H9 (cell line): ENCODE measurements at regions not wholly inside any gene's neighbourhood (a gene's known extent, or its start where the extent isn't known, plus 50 kb on each side); places are given as distances from the start of the nearest gene placed in this dataset.

Experiments used
- DNase-seq: peaks from one replicate; pipeline ENCODE4 v3.0.0-alpha.2; 2017
- H2AFZ ChIP-seq: one replicate; pipeline ENCODE4 v1.6.1; 2013; ENCODE audit warnings: mild to moderate bottlenecking, low read length, control low read depth, moderate library complexity
- H2AK5ac ChIP-seq: 2 replicates; pipeline ENCODE4 v1.6.1; 2013; ENCODE audit warnings: low read length, control low read depth, mixed read lengths; ENCODE audit not compliant: insufficient read length
- H2BK120ac ChIP-seq: one replicate; pipeline ENCODE4 v1.6.1; 2013; ENCODE audit warnings: low read depth, mild to moderate bottlenecking, low read length, control low read depth, inconsistent platforms; ENCODE audit not compliant: poor library complexity, severe bottlenecking
- H2BK12ac ChIP-seq: 2 replicates; pipeline ENCODE4 v1.6.1; 2013; ENCODE audit warnings: low read length, control low read depth, mixed read lengths, low read depth; ENCODE audit not compliant: insufficient read length
- H2BK15ac ChIP-seq: 2 replicates; pipeline ENCODE4 v1.6.1; 2013; ENCODE audit warnings: low read depth, low read length, control low read depth
- H2BK20ac ChIP-seq: one replicate; pipeline ENCODE4 v1.6.1; 2013; ENCODE audit warnings: low read depth, mild to moderate bottlenecking, low read length, control low read depth, inconsistent platforms; ENCODE audit not compliant: poor library complexity, severe bottlenecking
- H2BK5ac ChIP-seq: 2 replicates; pipeline ENCODE4 v1.6.1; 2013; ENCODE audit warnings: low read length, control low read depth, mixed read lengths; ENCODE audit not compliant: insufficient read length
- H3K14ac ChIP-seq: 2 replicates; pipeline ENCODE4 v1.6.1; 2013; ENCODE audit warnings: low read length, control low read depth; ENCODE audit not compliant: insufficient read depth
- H3K18ac ChIP-seq: 2 replicates; pipeline ENCODE4 v1.6.1; 2013; ENCODE audit warnings: low read depth, mild to moderate bottlenecking, mixed read lengths, low read length, control low read depth; ENCODE audit not compliant: insufficient read length
- H3K23ac ChIP-seq: 2 replicates; pipeline ENCODE4 v1.6.1; 2013; ENCODE audit warnings: low read length, control low read depth, mixed read lengths, low read depth; ENCODE audit not compliant: insufficient read length
- H3K23me2 ChIP-seq: 2 replicates; pipeline ENCODE4 v1.6.1; 2013; ENCODE audit warnings: low read depth, mild to moderate bottlenecking, mixed read lengths, low read length, control low read depth; ENCODE audit not compliant: insufficient read length, poor library complexity, severe bottlenecking
- H3K27ac ChIP-seq: 2 replicates; pipeline ENCODE4 v1.5.1; 2013; ENCODE audit warnings: low read length, control low read depth, mixed read lengths, low read depth; ENCODE audit not compliant: insufficient read length
- H3K27me3 ChIP-seq: 2 replicates; pipeline ENCODE4 v1.6.1; 2013; ENCODE audit warnings: low read length, control low read depth, inconsistent platforms; ENCODE audit not compliant: insufficient read depth
- H3K4ac ChIP-seq: 2 replicates; pipeline ENCODE4 v1.6.1; 2013; ENCODE audit warnings: low read depth, mild to moderate bottlenecking, control low read depth, inconsistent platforms, low read length, moderate library complexity
- H3K4me1 ChIP-seq: 2 replicates; pipeline ENCODE4 v1.6.1; 2013; ENCODE audit warnings: low read length, control low read depth, inconsistent platforms; ENCODE audit not compliant: insufficient read depth
- H3K4me2 ChIP-seq: 2 replicates; pipeline ENCODE4 v1.6.1; 2013; ENCODE audit warnings: low read length, control low read depth, mixed read lengths; ENCODE audit not compliant: insufficient read length, insufficient read depth
- H3K56ac ChIP-seq: 2 replicates; pipeline ENCODE4 v1.6.1; 2013; ENCODE audit warnings: low read depth, mild to moderate bottlenecking, mixed read lengths, low read length, control low read depth; ENCODE audit not compliant: insufficient read length
- H3K79me1 ChIP-seq: 2 replicates; pipeline ENCODE4 v1.6.1; 2013; ENCODE audit warnings: low read depth, mild to moderate bottlenecking, moderate library complexity, low read length, control low read depth, inconsistent platforms; ENCODE audit not compliant: insufficient read depth, poor library complexity, severe bottlenecking
- H3K79me2 ChIP-seq: 2 replicates; pipeline ENCODE4 v1.6.1; 2013; ENCODE audit warnings: low read length, control low read depth, inconsistent platforms; ENCODE audit not compliant: insufficient read depth
- H3K9ac ChIP-seq: 2 replicates; pipeline ENCODE4 v1.6.1; 2013; ENCODE audit warnings: low read length, control low read depth, mixed read lengths; ENCODE audit not compliant: insufficient read length; ENCODE audit errors: extremely low read depth
- H3K9me3 ChIP-seq: one replicate; pipeline ENCODE4 v1.6.1; 2013; ENCODE audit warnings: low read depth, low read length, inconsistent platforms; ENCODE audit not compliant: control insufficient read depth
- H3T11ph ChIP-seq: one replicate; pipeline ENCODE4 v1.6.1; 2013; ENCODE audit warnings: mild to moderate bottlenecking, low read length, control low read depth, inconsistent platforms
- H4K20me1 ChIP-seq: one replicate; pipeline ENCODE4 v1.6.1; 2013; ENCODE audit not compliant: control insufficient read depth, insufficient read length, insufficient read depth
- H4K5ac ChIP-seq: 2 replicates; pipeline ENCODE4 v1.6.1; 2013; ENCODE audit warnings: low read depth, mild to moderate bottlenecking, mixed read lengths, low read length, control low read depth; ENCODE audit not compliant: insufficient read length
- H4K8ac ChIP-seq: replicated peaks from 2 replicates; pipeline ENCODE4 v1.6.1; 2013; ENCODE audit warnings: low read length, control low read depth, mixed read lengths, low read depth; ENCODE audit not compliant: insufficient read length
- H4K91ac ChIP-seq: 2 replicates; pipeline ENCODE4 v1.6.1; 2013; ENCODE audit warnings: low read depth, mild to moderate bottlenecking, moderate library complexity, mixed read lengths, low read length, control low read depth; ENCODE audit not compliant: insufficient read length
- H3K27ac Mint-ChIP-seq, 3 experiments: 2 replicates in 2 of 3; 3 replicates in 1 of 3; pipeline ENCODE4 v1.8.0; 2020 to 2021; ENCODE audit warnings: mixed read lengths in 3 of 3, mild to moderate bottlenecking in 1 of 3, moderate library complexity in 1 of 3
- H3K27me3 Mint-ChIP-seq: 2 replicates; pipeline ENCODE4 v1.8.0; 2021; ENCODE audit warnings: low read depth, mild to moderate bottlenecking, moderate library complexity, mixed read lengths
- H3K36me3 Mint-ChIP-seq, 3 experiments: 2 replicates in 2 of 3; 3 replicates in 1 of 3; pipeline ENCODE4 v1.8.0; 2020 to 2021; ENCODE audit warnings: low read depth in 3 of 3, mixed read lengths in 3 of 3; ENCODE audit not compliant: insufficient read depth in 1 of 3
- H3K4me1 Mint-ChIP-seq, 2 experiments: 2 replicates each; pipeline ENCODE4 v1.8.0; 2020; ENCODE audit warnings: mixed read lengths in 2 of 2
- H3K4me3 Mint-ChIP-seq, 2 experiments: 2 replicates in 1 of 2; 3 replicates in 1 of 2; pipeline ENCODE4 v1.8.0; 2020 to 2021; ENCODE audit warnings: mild to moderate bottlenecking in 2 of 2, mixed read lengths in 2 of 2, moderate library complexity in 1 of 2
- H3K9me3 Mint-ChIP-seq, 2 experiments: 2 replicates in 1 of 2; 3 replicates in 1 of 2; pipeline ENCODE4 v1.8.0; 2020; ENCODE audit warnings: mild to moderate bottlenecking in 2 of 2, mixed read lengths in 2 of 2, moderate library complexity in 1 of 2
- CTCF ChIP-seq: fragments of 200-600 bp; sonication (generic); conservative IDR thresholded peaks from 3 replicates; pipeline ENCODE4 v1.8.0; 2021; ENCODE audit warnings: antibody characterized with exemption, mild to moderate bottlenecking
- WGBS: extraction: QIAGEN DNeasy Blood & Tissue Kit; methylation state at CpG from one replicate; pipeline ENCODE4 v1.1.7; 2013; ENCODE audit warnings: missing lambda C conversion rate, low lambda C conversion rate, mixed read lengths; ENCODE audit not compliant: insufficient read length; ENCODE audit errors: extremely low coverage; 5-methylcytosine and 5-hydroxymethylcytosine counted together

GRCh38 chr14:83172363-83172762, 1638.7 kb upstream of the SEL1L start:
- no peaks in the 10 kb centered on the region for H3K27me3 ChIP-seq
- no peak for DNase-seq
- no peak overlapping the region for H3K14ac ChIP-seq
- H3K56ac ChIP-seq, result no peak overlapping the region
- H3K23ac ChIP-seq, result no peak overlapping the region
- Mint-ChIP-seq H3K4me1 (peaks cover 4% of the 10 kb centered on the region in 2 experiments; a peak in 3 of 4 replicates), H3K36me3 (no peaks in the 10 kb centered on the region), H3K9me3 (no peaks in the 10 kb centered on the region), H3K27me3 (no peaks in the 10 kb centered on the region), H3K27ac (no peak overlapping the region), H3K4me3 (no peak overlapping the region)
- no peak overlapping the region for H4K91ac ChIP-seq
- H2BK20ac ChIP-seq, result no peak overlapping the region
- H3K18ac ChIP-seq, result no peak overlapping the region
- TF ChIP-seq CTCF, result no peak
- no peak overlapping the region for H4K8ac ChIP-seq
- no peak overlapping the region for H3K4ac ChIP-seq
- no peak overlapping the region for H3T11ph ChIP-seq
- H3K9me3 ChIP-seq, result no peaks in the 10 kb centered on the region
- no peak overlapping the region for H3K4me2 ChIP-seq
- H2BK12ac ChIP-seq, result no peak overlapping the region
- no peaks in the 10 kb centered on the region for H3K79me1 ChIP-seq
- no peak overlapping the region for H2BK120ac ChIP-seq
- H4K20me1 ChIP-seq, result no peaks in the 10 kb centered on the region
- no peaks in the 10 kb centered on the region for H3K4me1 ChIP-seq
- no peak overlapping the region for H3K27ac ChIP-seq
- no peak overlapping the region for H3K9ac ChIP-seq
- no peak overlapping the region for H2AK5ac ChIP-seq
- H4K5ac ChIP-seq, result no peak overlapping the region
- no peaks in the 10 kb centered on the region for H3K79me2 ChIP-seq
- H2AFZ ChIP-seq, result no peak overlapping the region
- H2BK15ac ChIP-seq, result no peak overlapping the region
- no CpG with 5 or more reads among the region's 2 CpGs for WGBS
- H2BK5ac ChIP-seq, result no peak overlapping the region
- no peaks in the 10 kb centered on the region for H3K23me2 ChIP-seq
